Adrenal gland (tissue), 9 donors: ENCODE measurements at regions not wholly inside any gene's neighbourhood (a gene's known extent, or its start where the extent isn't known, plus 50 kb on each side); places are given as distances from the start of the nearest gene placed in this dataset.

ENCODE experiments used
- DNase-seq, 7 donors: peaks; one replicate each; pipeline ENCODE4 v3.0.0-alpha.2; 2019 to 2020
- H3K27ac ChIP-seq, 5 donors: fragments of 200-600 bp; sonication (generic) in 4 of 5; 1 replicate in 3 of 5; 2 replicates in 2 of 5; pipeline versions ENCODE4 v1.5.1 to v1.8.0; 2016 to 2020; ENCODE audit warnings: mild to moderate bottlenecking in 1 of 5
- H3K27me3 ChIP-seq: fragments of 200-600 bp; 2 replicates; pipeline ENCODE4 v1.8.0; 2021
- H3K36me3 ChIP-seq, 2 donors: fragments of 200-600 bp; replicated peaks in 1 of 2; 1 replicate in 1 of 2; 2 replicates in 1 of 2; pipeline versions ENCODE4 v1.5.1 to v1.8.0; 2018 to 2022
- H3K4me1 ChIP-seq, 2 donors: fragments of 200-600 bp; replicated peaks in 1 of 2; 1 replicate in 1 of 2; 2 replicates in 1 of 2; pipeline versions ENCODE4 v1.5.1 to v1.8.0; 2018 to 2021
- H3K4me3 ChIP-seq, 4 donors: fragments of 200-600 bp; sonication (generic) in 3 of 4; one replicate each; pipeline ENCODE4 v1.5.1; 2016 to 2018
- H3K9me3 ChIP-seq, 3 donors: fragments of 200-600 bp; sonication (generic) in 1 of 3; replicated peaks in 1 of 3; 1 replicate in 2 of 3; 2 replicates in 1 of 3; pipeline versions ENCODE4 v1.5.1 to v1.8.0; 2016 to 2021
- CTCF ChIP-seq, 6 experiments: fragments of 450-650 bp in 4 of 6; fragments of 200-600 bp in 2 of 6; sonication (generic) in 1 of 6; IDR thresholded peaks; 1 replicate in 5 of 6; 2 replicates in 1 of 6; pipeline versions ENCODE4 v1.5.1 to v1.8.0; 2016 to 2021; ENCODE audit warnings: antibody characterized with exemption in 6 of 6, mild to moderate bottlenecking in 2 of 6, moderate library complexity in 1 of 6
- POLR2A ChIP-seq, 2 donors: fragments of 450-650 bp; IDR thresholded peaks; one replicate each; pipeline ENCODE4 v1.6.1; 2017; ENCODE audit warnings: antibody characterized with exemption in 2 of 2, mild to moderate bottlenecking in 2 of 2, moderate library complexity in 1 of 2
- WGBS, 4 donors: extraction: QIAGEN DNeasy Blood & Tissue Kit in 2 of 4; methylation state at CpG; one replicate each; pipeline versions ENCODE4 v1.1.5 to v1.1.7; 2013 to 2017; 5-methylcytosine and 5-hydroxymethylcytosine counted together
- intact Hi-C, 2 donors: fragments of 100-400 bp; cut with DNase I; formaldehyde crosslinking; loops; one replicate each; pipeline versions ENCODE4 v1.14.1 to v1.15.0; 2022 to 2023
- donor health status: healthy with polysubstance abuse.
- donor health status: Bipolar disorder and iron deficiency.
- donor health status: DM: yes; HTN: yes; CAD: no.
- donor health status: DM: no; HTN: no; CAD: no.
- donor health status: DM: no; HTN: no; CAD: no.

- Histone ChIP-seq H3K27me3 (no peaks in the 10 kb centered on the region), H3K9me3 (no peaks in the 10 kb centered on the region), H3K4me3 (no peak overlapping the region), H3K4me1 (no peaks in the 10 kb centered on the region), H3K36me3 (no peaks in the 10 kb centered on the region), H3K27ac (no peak overlapping the region)
- intact Hi-C loops, result no loop called here
- TF ChIP-seq POLR2A (IDR thresholded peaks at IDR 0.05) (no peak), CTCF (IDR thresholded peaks at IDR 0.05) (no peak)
- no peak for DNase-seq
- 84 to 92% (median 86%) methylated on average over 2 of the region's 2 CpGs for WGBS, 4 donors
Observed at GRCh38 chr7:16114071-16114470, 307.3 kb downstream of the CRPPA start.

- peaks cover 0 to under 1% (median 0%) of the 10 kb centered on the region in 3 donors for H3K9me3 ChIP-seq
- no peaks in the 10 kb centered on the region for H3K27me3 ChIP-seq
- H3K27ac ChIP-seq, result no peak overlapping the region
- no peak overlapping the region for H3K4me3 ChIP-seq
- no peak for TF ChIP-seq POLR2A (IDR thresholded peaks at IDR 0.05)
- no peak for TF ChIP-seq CTCF (IDR thresholded peaks at IDR 0.05)
- no peak for DNase-seq
- intact Hi-C loops, result no loop called here
- no peaks in the 10 kb centered on the region for H3K4me1 ChIP-seq
- no peaks in the 10 kb centered on the region for H3K36me3 ChIP-seq
Observed at GRCh38 chr7:16113058-16113457, 308.3 kb downstream of the CRPPA start.

- Histone ChIP-seq H3K36me3 (no peaks in the 10 kb centered on the region), H3K9me3 (peaks cover 0 to 13% (median 0%) of the 10 kb centered on the region in 3 donors), H3K4me3 (no peak overlapping the region), H3K4me1 (no peaks in the 10 kb centered on the region), H3K27ac (no peak overlapping the region), H3K27me3 (no peaks in the 10 kb centered on the region)
- intact Hi-C loops, result no loop called here
- WGBS, 4 donors, result 80 to 90% (median 86%) methylated on average over 2 of the region's 2 CpGs
- TF ChIP-seq CTCF (IDR thresholded peaks at IDR 0.05) (no peak), POLR2A (IDR thresholded peaks at IDR 0.05) (no peak)
- DNase-seq, result no peak
Observed at GRCh38 chr7:16106869-16107268, 314.5 kb downstream of the CRPPA start.

GRCh38 chr7:16106300-16106699 is 315.0 kb downstream of the CRPPA start:
- no peaks in the 10 kb centered on the region for H3K4me1 ChIP-seq
- WGBS, 4 donors, result 78 to 90% (median 86%) methylated on average over 1 of the region's 1 CpG
- intact Hi-C loops, result no loop called here
- H3K27me3 ChIP-seq, result no peaks in the 10 kb centered on the region
- H3K9me3 ChIP-seq, result peaks cover 0 to 13% (median 0%) of the 10 kb centered on the region in 3 donors
- no peaks in the 10 kb centered on the region for H3K36me3 ChIP-seq
- no peak for TF ChIP-seq CTCF (IDR thresholded peaks at IDR 0.05)
- TF ChIP-seq POLR2A (IDR thresholded peaks at IDR 0.05), result no peak
- H3K4me3 ChIP-seq, result no peak overlapping the region
- no peak for DNase-seq
- H3K27ac ChIP-seq, result no peak overlapping the region
